ENCODE measurements at regions not wholly inside any gene's neighbourhood (a gene's known extent, or its start where the extent isn't known, plus 50 kb on each side); places are given as distances from the start of the nearest gene placed in this dataset.
"Not testable (repeated sequence)": the region's sequence is repeated elsewhere in the genome, so short reads cannot be mapped to it uniquely, and the experiment has no call there.

DNA sequence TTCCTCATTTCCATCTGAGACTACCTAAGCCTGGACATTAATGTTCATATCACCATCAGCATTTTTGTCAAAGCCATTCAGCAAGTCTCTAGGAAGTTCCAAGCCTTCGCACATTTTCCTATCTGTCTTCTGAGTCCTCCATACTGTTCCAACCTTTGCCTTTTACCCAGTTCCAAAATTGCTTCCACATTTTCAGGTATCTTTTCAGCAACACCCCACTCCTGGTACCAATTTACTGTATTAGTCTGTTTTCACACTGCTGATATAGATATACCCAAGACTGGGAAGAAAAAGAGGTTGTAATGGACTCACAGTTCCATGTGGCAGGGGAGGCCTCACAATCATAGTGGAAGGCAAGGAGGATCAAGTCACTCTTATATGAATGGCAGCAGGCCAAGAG, 626.7 kb upstream of the GJE1 start:
- H3K9me2 ChIP-seq (replicated peaks; ENCODE audit: insufficient read depth, low read length); H2AFZ ChIP-seq (ENCODE audit: low read length); H3K4me2 ChIP-seq (ENCODE audit: low read depth, low read length, poor library complexity, severe bottlenecking): not testable (repeated sequence)

DNA sequence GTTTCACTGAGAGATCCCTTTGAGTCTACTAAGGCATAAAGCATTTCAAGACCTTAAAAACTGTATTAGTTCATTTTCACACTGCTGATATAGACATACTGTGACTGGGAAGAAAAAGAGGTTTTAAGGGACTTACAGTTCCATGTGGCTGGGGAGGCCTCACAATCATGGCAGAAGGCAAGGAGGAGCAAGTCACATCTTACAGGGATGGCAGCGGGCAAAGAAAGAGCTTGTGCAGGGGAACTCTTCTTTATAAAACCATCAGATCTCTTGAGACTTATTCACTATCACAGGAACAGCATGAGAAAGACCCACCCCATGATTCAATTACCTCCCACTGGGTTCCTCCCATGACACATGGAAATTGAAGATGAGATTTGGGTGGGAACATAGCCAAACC, 628.4 kb upstream of the GJE1 start:
- not testable (repeated sequence) for H3K27ac ChIP-seq (ENCODE audit: low read length); H3K36me3 ChIP-seq (ENCODE audit: insufficient read depth, low read length); H3K4me2 ChIP-seq (ENCODE audit: low read depth, low read length, poor library complexity, severe bottlenecking)

More for the DNA sequence above, 626.7 kb upstream of the GJE1 start:
- not testable (repeated sequence) for H3K9me3 ChIP-seq (ENCODE audit: low read length); H3K79me2 ChIP-seq (ENCODE audit: low read length); H3K36me3 ChIP-seq (ENCODE audit: insufficient read depth, low read length); H3K27me3 ChIP-seq (ENCODE audit: low read length); H3K9ac ChIP-seq (ENCODE audit: low read length); H3K27ac ChIP-seq (ENCODE audit: low read length); H4K20me1 ChIP-seq (ENCODE audit: insufficient read depth, low read depth, low read length); DNase-seq; H3K4me1 ChIP-seq (ENCODE audit: low read length); H3K4me3 ChIP-seq (ENCODE audit: low read length)

DNA sequence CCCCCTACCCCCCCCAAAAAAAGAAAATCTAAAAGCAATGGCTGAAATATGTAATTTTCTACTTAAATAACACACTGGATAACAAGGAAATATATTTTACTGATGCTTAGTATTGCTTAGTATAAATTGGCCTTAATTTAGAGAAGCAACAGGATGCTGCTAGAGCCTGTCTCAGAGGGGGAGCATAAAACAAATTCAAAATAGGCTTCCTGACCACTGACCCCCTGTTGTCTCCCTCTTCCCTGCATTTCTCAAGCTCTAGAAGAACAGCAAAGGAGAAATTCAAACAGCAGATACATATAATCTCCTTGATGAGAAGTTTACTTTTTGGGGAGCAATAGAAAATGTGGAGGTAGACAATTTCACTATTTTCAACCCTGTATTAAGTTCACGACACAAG, 631.1 kb upstream of the GJE1 start:
- Histone ChIP-seq H3K27ac (ENCODE audit: low read length) (no peak overlapping the region), H3K79me2 (ENCODE audit: low read length) (no peaks in the 10 kb centered on the region), H3K9me2 (replicated peaks; ENCODE audit: insufficient read depth, low read length) (no peaks in the 10 kb centered on the region), H3K27me3 (ENCODE audit: low read length) (no peaks in the 10 kb centered on the region), H3K4me3 (ENCODE audit: low read length) (no peak overlapping the region), H3K4me1 (ENCODE audit: low read length) (peaks cover 3% of the 10 kb centered on the region; the same call in 1 of the 2 replicates), H3K36me3 (ENCODE audit: insufficient read depth, low read length) (no peaks in the 10 kb centered on the region), H3K9me3 (ENCODE audit: low read length) (0 out of 2 replicates have a peak, but pooled peaks cover 3% of the 10 kb centered on the region), H4K20me1 (ENCODE audit: insufficient read depth, low read depth, low read length) (no peaks in the 10 kb centered on the region), H3K9ac (ENCODE audit: low read length) (no peak overlapping the region), H3K4me2 (ENCODE audit: low read depth, low read length, poor library complexity, severe bottlenecking) (no peak overlapping the region), H2AFZ (ENCODE audit: low read length) (no peak overlapping the region)
- DNase-seq = no peak

More for the DNA sequence above, 628.4 kb upstream of the GJE1 start:
- H3K27me3 ChIP-seq (ENCODE audit: low read length); H3K9me2 ChIP-seq (replicated peaks; ENCODE audit: insufficient read depth, low read length); H3K9ac ChIP-seq (ENCODE audit: low read length); H3K9me3 ChIP-seq (ENCODE audit: low read length); H3K4me3 ChIP-seq (ENCODE audit: low read length); H4K20me1 ChIP-seq (ENCODE audit: insufficient read depth, low read depth, low read length); H3K79me2 ChIP-seq (ENCODE audit: low read length); H3K4me1 ChIP-seq (ENCODE audit: low read length); H2AFZ ChIP-seq (ENCODE audit: low read length); DNase-seq: not testable (repeated sequence)

DNA sequence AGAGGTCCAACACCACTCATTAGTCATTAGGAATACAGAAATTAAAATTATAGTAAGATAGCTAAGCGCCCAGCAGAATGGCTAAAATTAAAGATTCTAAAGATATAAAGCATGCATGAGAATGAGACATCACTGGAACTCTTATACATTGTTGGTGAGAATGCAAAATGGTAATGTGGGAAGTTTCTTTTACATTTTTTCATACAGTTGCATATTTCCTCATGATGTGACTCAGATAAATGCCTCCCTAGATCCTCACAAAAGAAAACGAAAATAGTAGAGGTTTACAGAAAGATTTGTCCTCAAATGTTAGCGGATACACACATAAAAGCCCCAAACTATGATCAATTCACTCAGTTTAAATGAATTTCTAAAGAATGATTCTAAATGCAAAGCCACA, 633.7 kb upstream of the GJE1 start:
- H3K4me1 ChIP-seq (ENCODE audit: low read length) = peaks cover 3% of the 10 kb centered on the region; the same call in 1 of the 2 replicates
- H3K9me3 ChIP-seq (ENCODE audit: low read length) = no peaks in the 10 kb centered on the region

DNA sequence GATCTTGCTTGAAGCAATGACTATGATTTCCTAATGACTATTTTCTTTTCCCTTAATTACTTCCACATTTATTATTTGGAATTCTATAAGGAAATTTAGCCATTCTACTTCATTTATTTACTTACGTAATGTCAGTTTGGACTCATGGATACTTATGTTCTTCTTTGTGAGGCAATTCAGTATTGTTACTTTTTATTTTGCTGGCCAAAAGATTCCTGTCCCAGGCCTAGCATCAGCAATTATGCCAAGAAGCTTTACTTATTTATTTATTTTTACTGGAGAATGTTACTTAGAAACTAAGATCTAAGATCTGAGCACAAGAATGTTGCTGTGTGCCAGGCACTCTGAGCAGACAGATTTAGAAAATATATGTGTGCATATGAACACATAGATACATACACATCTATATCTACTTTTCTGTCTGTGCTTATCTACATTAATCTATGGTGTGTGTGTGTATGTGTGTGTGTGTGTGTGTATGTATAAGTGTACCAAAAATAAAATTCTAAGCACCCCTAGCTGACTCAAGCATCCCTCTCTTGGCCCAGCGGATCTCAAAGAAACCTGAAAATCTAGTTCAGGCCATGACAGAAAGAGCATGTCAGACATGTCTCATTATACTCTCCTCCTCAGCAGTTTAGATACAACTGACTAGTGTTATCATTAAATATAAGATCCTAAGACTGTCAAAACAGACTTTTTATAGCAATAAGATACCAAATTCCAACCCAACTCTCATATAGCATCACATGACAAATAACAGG, 640.0 kb upstream of the GJE1 start:
- no peaks in the 10 kb centered on the region for H3K9me2 ChIP-seq (replicated peaks; ENCODE audit: insufficient read depth, low read length)
- no peaks in the 10 kb centered on the region for H3K9me3 ChIP-seq (ENCODE audit: low read length)
- no peak for DNase-seq
- H3K27ac ChIP-seq (ENCODE audit: low read length) = no peak overlapping the region
- H4K20me1 ChIP-seq (ENCODE audit: insufficient read depth, low read depth, low read length) = no peaks in the 10 kb centered on the region
- no peak overlapping the region for H2AFZ ChIP-seq (ENCODE audit: low read length)
- H3K9ac ChIP-seq (ENCODE audit: low read length) = no peak overlapping the region
- no peaks in the 10 kb centered on the region for H3K27me3 ChIP-seq (ENCODE audit: low read length)
- no peaks in the 10 kb centered on the region for H3K36me3 ChIP-seq (ENCODE audit: insufficient read depth, low read length)
- peaks cover 7% of the 10 kb centered on the region for H3K4me1 ChIP-seq (ENCODE audit: low read length)
- H3K79me2 ChIP-seq (ENCODE audit: low read length) = no peaks in the 10 kb centered on the region
- no peak overlapping the region for H3K4me3 ChIP-seq (ENCODE audit: low read length)
- no peak overlapping the region for H3K4me2 ChIP-seq (ENCODE audit: low read depth, low read length, poor library complexity, severe bottlenecking)

More for the DNA sequence above, 633.7 kb upstream of the GJE1 start:
- no peak overlapping the region for H3K9ac ChIP-seq (ENCODE audit: low read length)
- no peaks in the 10 kb centered on the region for H3K36me3 ChIP-seq (ENCODE audit: insufficient read depth, low read length)
- H3K79me2 ChIP-seq (ENCODE audit: low read length) = no peaks in the 10 kb centered on the region
- no peak for DNase-seq
- H3K4me3 ChIP-seq (ENCODE audit: low read length) = no peak overlapping the region
- H2AFZ ChIP-seq (ENCODE audit: low read length) = no peak overlapping the region
- no peaks in the 10 kb centered on the region for H4K20me1 ChIP-seq (ENCODE audit: insufficient read depth, low read depth, low read length)
- no peak overlapping the region for H3K4me2 ChIP-seq (ENCODE audit: low read depth, low read length, poor library complexity, severe bottlenecking)
- no peaks in the 10 kb centered on the region for H3K9me2 ChIP-seq (replicated peaks; ENCODE audit: insufficient read depth, low read length)
- H3K27me3 ChIP-seq (ENCODE audit: low read length) = no peaks in the 10 kb centered on the region
- H3K27ac ChIP-seq (ENCODE audit: low read length) = no peak overlapping the region

DNA sequence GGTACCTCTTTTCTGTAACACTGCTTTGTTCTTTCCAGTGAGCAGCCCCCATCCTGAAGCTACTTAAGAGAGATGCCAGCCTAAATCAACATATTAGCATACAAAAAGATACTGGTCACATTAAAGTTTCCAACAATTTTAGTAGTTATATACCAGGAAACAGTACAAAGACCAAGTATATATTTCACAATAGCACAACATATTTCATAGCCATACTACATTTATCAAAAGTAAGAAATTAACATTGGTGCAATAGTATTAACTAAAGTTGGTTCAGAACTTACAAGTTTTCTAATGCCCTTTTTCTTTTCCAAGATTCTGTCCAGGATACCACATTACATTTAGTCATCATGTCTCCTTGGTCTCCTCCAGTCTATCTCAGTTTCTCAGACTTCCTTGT, 641.0 kb upstream of the GJE1 start:
- Histone ChIP-seq H3K9me2 (replicated peaks; ENCODE audit: insufficient read depth, low read length) (no peaks in the 10 kb centered on the region), H3K79me2 (ENCODE audit: low read length) (no peaks in the 10 kb centered on the region), H3K4me1 (ENCODE audit: low read length) (peaks cover 7% of the 10 kb centered on the region), H3K27me3 (ENCODE audit: low read length) (no peaks in the 10 kb centered on the region), H2AFZ (ENCODE audit: low read length) (no peak overlapping the region), H4K20me1 (ENCODE audit: insufficient read depth, low read depth, low read length) (no peaks in the 10 kb centered on the region), H3K4me2 (ENCODE audit: low read depth, low read length, poor library complexity, severe bottlenecking) (no peak overlapping the region), H3K4me3 (ENCODE audit: low read length) (no peak overlapping the region), H3K36me3 (ENCODE audit: insufficient read depth, low read length) (no peaks in the 10 kb centered on the region), H3K9ac (ENCODE audit: low read length) (no peak overlapping the region), H3K9me3 (ENCODE audit: low read length) (no peaks in the 10 kb centered on the region), H3K27ac (ENCODE audit: low read length) (no peak overlapping the region)
- no peak for DNase-seq

DNA sequence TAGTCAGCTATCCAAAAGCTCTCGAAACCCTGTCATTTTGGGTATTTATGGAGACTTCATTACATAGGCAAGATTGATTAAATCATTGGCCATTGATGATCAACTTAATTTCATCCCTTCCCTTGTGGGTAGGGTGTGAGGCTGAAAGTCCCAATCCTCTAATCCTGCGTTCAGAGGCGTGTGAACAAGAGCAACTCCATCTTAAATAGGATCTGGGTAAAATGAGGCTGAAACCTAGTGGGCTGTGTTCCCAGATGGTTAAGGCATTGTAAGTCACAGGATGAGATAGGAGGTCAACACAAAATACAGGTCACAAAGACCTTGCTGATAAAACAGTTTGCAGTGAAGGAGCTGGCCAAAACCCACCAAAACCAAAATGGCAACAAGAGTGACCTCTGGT, 641.7 kb upstream of the GJE1 start:
- H3K9ac ChIP-seq (ENCODE audit: low read length) = no peak overlapping the region
- H2AFZ ChIP-seq (ENCODE audit: low read length) = no peak overlapping the region
- no peak overlapping the region for H3K27ac ChIP-seq (ENCODE audit: low read length)
- H3K9me3 ChIP-seq (ENCODE audit: low read length) = no peaks in the 10 kb centered on the region
- peaks cover 7% of the 10 kb centered on the region for H3K4me1 ChIP-seq (ENCODE audit: low read length)
- no peaks in the 10 kb centered on the region for H3K36me3 ChIP-seq (ENCODE audit: insufficient read depth, low read length)
- H4K20me1 ChIP-seq (ENCODE audit: insufficient read depth, low read depth, low read length) = no peaks in the 10 kb centered on the region
- no peaks in the 10 kb centered on the region for H3K79me2 ChIP-seq (ENCODE audit: low read length)
- H3K4me3 ChIP-seq (ENCODE audit: low read length) = no peak overlapping the region
- DNase-seq = no peak
- no peaks in the 10 kb centered on the region for H3K9me2 ChIP-seq (replicated peaks; ENCODE audit: insufficient read depth, low read length)
- no peak overlapping the region for H3K4me2 ChIP-seq (ENCODE audit: low read depth, low read length, poor library complexity, severe bottlenecking)
- no peaks in the 10 kb centered on the region for H3K27me3 ChIP-seq (ENCODE audit: low read length)

DNA sequence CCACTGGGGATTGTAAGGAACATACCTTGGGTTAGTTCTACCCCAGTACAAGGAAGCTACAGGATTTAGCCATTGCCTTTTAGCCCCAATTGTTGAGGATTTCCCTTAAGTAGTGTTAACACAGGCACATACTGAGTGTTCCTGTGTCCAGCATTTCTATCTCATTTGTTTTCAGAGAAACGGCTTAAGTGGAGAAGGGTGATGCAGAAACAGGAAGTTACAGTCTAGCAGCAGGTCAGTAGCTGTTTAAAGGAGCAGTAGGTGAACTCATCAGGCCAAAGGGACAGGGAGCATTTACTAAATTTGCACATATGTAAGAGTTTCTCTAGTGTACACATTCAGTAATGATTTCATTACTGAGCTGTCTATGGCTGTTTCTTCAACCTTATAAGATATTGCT, 644.2 kb upstream of the GJE1 start:
- Histone ChIP-seq H3K4me3 (ENCODE audit: low read length) (peak overlapping the region; percentile 26; the same call in 1 of the 2 replicates), H2AFZ (ENCODE audit: low read length) (peak overlapping the region; percentile 87), H3K27me3 (ENCODE audit: low read length) (no peaks in the 10 kb centered on the region), H3K79me2 (ENCODE audit: low read length) (no peaks in the 10 kb centered on the region), H3K9me3 (ENCODE audit: low read length) (no peaks in the 10 kb centered on the region), H3K4me1 (ENCODE audit: low read length) (peaks cover 29% of the 10 kb centered on the region), H3K27ac (ENCODE audit: low read length) (peak overlapping the region; percentile 31; the same call in 1 of the 2 replicates), H3K9ac (ENCODE audit: low read length) (peak overlapping the region; percentile 41), H3K36me3 (ENCODE audit: insufficient read depth, low read length) (no peaks in the 10 kb centered on the region), H3K9me2 (replicated peaks; ENCODE audit: insufficient read depth, low read length) (no peaks in the 10 kb centered on the region), H4K20me1 (ENCODE audit: insufficient read depth, low read depth, low read length) (no peaks in the 10 kb centered on the region), H3K4me2 (ENCODE audit: low read depth, low read length, poor library complexity, severe bottlenecking) (peak overlapping the region; percentile 20)
- peak; percentile 74 for DNase-seq

Data from Karpas-422 (cell line).